GM13976 (cell line): ENCODE measurements at regions not wholly inside any gene's neighbourhood (a gene's known extent, or its start where the extent isn't known, plus 50 kb on each side); places are given as distances from the start of the nearest gene placed in this dataset.

Experiments
- DNase-seq: peaks from one replicate; pipeline ENCODE4 v3.0.0; 2012; ENCODE audit warnings: low spot score
- CTCF ChIP-seq: IDR thresholded peaks from 2 replicates; pipeline ENCODE4 v1.5.1; 2012; ENCODE audit warnings: borderline replicate concordance, mild to moderate bottlenecking; ENCODE audit not compliant: insufficient read depth; ENCODE audit errors: extremely low read depth, missing control alignments, control extremely low read depth
- in situ Hi-C: fragments of 300-500 bp; cut with MboI; formaldehyde crosslinking; loops from one replicate; pipeline ENCODE4 v1.12.0; 2022; ENCODE audit warnings: low sequenced_read_pairs, mixed read lengths, inconsistent platforms; ENCODE audit not compliant: unreplicated experiment

DNA sequence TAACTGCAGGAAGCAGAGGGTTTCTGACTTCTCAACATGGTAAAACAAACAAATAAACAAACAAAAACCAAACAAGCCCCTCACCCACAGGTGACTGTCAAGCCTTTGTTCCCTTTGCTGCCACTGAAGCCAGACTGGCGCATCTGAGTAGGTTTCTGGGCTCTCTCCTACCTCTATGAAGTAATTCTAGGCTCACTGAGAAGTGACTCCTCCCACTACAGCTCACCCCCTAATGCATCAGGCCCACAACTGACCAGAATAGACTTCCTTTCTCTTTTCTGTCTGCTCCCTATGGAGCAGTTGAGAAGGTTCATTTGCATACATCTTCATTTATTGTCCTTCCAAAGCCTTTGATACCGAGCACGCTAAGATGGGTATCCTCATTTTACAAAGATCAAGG lies 77.0 kb upstream of the CCL2 start:
- no peak for DNase-seq
- TF ChIP-seq CTCF, result no peak
- in situ Hi-C loops, result no loop called here

DNA sequence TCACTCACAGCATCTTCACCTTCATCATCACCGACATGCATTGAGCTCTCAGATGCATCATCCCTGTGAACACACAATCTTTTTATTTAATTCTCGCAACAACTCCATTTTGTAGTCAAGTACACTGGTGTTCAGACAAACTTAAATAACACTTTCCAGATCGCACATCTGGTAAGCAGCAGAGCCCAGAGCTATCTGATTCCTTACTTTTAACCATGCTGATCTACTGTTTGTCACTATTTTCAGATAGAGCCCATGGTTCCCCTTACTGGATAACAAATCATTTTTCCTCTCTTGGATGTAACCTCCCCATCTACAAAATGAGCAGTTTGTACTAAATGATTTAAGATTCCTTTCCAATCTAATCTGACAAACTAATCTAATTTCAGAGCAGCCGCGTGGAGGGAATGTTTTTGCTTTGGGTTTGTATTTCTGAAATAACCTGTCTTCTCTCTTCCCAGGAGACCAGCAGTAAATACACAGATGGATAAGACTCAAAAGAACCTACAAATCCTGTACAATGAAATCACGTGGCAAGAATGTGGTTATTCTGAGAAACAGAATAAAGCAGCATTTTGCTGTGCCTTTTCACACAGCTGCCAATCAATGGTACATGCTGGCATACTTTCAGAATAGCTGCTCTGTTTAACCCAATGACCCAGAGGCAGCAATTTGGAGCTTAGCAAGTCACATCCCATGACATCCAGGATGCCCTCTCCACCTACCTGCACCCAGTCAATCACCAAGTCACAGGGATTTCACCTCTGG lies 72.9 kb upstream of the CCL2 start:
- no peak for TF ChIP-seq CTCF
- in situ Hi-C loops, result no loop called here
- no peak for DNase-seq

DNA sequence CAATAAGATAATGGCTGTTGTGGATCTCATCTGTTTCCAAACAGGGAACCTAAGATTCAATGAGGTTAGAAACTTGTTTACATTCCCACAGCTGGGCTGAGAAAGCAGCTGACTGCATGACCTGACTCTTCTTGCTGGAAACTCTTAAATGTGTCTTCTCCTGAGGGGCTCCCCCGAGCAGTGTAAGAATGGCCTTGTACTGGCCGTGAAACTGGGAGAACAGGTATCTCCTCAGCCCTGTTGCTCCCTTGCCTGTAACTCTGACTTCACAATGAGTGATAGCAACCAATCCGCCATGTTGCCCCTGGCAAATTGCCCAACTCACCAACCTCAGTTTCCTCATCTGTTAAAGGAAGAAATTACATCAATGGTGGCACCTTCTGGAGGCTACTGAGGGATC lies 59.1 kb upstream of the CCL2 start:
- in situ Hi-C loops, result no loop called here
- no peak for TF ChIP-seq CTCF

DNA sequence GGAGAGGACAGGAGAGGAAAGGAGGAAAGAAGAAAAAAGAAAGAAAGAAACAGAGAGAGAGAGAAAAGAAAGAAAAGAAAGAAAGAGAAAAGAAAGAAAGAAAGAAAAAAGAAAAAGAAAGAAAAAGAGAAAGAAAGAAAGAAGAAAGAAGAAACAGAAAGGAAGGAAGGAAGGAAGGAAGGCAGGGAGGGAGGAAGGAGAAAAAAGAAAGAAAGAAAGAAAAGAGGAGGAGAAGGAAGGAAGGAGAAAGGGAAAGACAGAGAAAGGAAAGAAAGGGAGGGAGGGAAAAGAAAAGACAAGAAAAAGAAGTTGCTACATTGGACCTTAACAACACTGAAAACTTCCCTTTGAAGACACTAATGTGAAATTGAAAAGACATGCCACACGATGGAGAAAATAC lies 56.6 kb upstream of the CCL2 start:
- in situ Hi-C loops, result no loop called here
- DNase-seq, result no peak
- no peak for TF ChIP-seq CTCF

More for the DNA sequence above, 59.1 kb upstream of the CCL2 start:
- no peak for DNase-seq

GRCh38 chr17:34199454-34199853 lies 55.6 kb upstream of the CCL2 start:
- no peak for DNase-seq
- peak; percentile 3 for TF ChIP-seq CTCF
- in situ Hi-C loops, result no loop called here

DNA sequence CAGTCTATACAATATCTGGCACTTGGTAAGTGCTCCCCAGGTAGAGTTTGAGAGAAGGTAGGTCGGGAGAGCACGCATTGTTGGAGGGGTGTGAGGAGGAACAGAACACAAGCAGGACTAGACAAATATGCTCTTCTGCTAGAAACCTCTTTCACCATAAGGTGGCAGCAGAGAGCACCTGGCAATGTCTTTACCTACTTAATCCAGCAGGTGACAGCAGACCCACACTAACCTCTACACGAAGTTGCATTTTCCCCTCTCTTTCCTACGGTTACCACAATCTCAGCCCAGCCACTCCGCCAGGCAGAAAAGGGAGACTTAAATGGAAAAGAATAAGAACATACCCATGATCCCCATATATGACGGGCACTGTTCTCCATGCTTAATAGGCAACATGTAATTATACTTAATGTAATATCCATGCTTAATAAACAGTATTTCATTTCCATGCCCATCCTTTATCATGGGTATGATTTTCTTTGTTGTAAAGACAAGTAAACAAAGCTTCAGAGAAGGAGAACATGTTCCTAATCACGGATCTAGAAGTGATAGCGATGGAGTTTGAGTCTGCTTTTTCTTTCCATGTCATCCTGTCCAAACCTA lies 55.1 kb upstream of the CCL2 start:
- DNase-seq, result peak; percentile 72
- in situ Hi-C loops, result loop anchor here (5.0 kb wide), 1 partner anchor 162 kb away; the partner anchor contains the start of gene CCL1
- TF ChIP-seq CTCF, result peak; percentile 96

DNA sequence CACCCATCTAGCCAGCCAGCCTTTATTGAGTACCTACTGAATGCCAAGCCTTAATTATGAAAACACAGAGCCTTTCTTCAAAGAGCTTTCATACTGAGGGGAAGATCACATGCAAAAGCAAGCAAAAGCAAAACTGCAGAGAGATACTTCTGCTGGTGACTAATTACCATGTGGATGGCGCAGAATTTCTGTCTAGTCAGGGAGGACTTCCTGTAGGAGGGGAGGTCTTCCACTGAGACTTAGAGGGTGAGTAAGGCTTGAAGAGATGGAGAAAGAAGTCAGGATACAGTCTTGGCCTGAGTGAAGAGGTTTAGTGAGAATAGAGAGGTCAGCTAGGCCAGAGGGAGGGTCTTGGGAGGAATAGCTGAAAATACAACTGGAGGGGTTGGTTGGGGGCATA lies 53.9 kb upstream of the CCL2 start:
- no peak for DNase-seq
- in situ Hi-C loops, result loop anchor here (5.0 kb wide), 1 partner anchor 161 kb away; the partner anchor contains the start of gene CCL1
- TF ChIP-seq CTCF, result no peak
